LNCAP (cell line): ENCODE measurements at regions not wholly inside any gene's neighbourhood (a gene's known extent, or its start where the extent isn't known, plus 50 kb on each side); places are given as distances from the start of the nearest gene placed in this dataset.

Source experiments
- TF ChIP-seq, protein P1 (sequence below): fragments of 450-650 bp; IDR thresholded peaks from 2 replicates; pipeline ENCODE4 v1.5.1; 2017; ENCODE audit warnings: mild to moderate bottlenecking

DNA sequence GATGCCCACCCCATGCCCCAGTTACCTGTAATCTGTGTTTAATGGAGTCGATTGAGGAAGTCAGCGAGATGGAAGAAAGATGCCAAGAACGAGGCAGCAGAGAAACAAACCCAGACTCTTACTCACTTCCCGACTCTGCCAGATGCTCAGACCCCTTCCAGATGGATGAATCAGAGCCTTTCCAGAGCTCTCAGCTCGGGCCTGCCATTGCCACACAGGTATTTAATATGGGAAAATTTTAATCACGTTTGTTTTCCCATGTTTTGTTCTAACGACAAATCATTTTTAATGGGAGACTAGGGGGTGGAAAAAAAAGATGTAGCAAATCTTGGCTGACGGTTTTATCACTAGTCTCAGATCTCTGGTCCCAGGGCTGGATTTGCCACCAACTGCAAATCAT is 72.5 kb upstream of the SRRM4 start:
- TF ChIP-seq, protein P1, sequence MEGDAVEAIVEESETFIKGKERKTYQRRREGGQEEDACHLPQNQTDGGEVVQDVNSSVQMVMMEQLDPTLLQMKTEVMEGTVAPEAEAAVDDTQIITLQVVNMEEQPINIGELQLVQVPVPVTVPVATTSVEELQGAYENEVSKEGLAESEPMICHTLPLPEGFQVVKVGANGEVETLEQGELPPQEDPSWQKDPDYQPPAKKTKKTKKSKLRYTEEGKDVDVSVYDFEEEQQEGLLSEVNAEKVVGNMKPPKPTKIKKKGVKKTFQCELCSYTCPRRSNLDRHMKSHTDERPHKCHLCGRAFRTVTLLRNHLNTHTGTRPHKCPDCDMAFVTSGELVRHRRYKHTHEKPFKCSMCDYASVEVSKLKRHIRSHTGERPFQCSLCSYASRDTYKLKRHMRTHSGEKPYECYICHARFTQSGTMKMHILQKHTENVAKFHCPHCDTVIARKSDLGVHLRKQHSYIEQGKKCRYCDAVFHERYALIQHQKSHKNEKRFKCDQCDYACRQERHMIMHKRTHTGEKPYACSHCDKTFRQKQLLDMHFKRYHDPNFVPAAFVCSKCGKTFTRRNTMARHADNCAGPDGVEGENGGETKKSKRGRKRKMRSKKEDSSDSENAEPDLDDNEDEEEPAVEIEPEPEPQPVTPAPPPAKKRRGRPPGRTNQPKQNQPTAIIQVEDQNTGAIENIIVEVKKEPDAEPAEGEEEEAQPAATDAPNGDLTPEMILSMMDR, result no peak

DNA sequence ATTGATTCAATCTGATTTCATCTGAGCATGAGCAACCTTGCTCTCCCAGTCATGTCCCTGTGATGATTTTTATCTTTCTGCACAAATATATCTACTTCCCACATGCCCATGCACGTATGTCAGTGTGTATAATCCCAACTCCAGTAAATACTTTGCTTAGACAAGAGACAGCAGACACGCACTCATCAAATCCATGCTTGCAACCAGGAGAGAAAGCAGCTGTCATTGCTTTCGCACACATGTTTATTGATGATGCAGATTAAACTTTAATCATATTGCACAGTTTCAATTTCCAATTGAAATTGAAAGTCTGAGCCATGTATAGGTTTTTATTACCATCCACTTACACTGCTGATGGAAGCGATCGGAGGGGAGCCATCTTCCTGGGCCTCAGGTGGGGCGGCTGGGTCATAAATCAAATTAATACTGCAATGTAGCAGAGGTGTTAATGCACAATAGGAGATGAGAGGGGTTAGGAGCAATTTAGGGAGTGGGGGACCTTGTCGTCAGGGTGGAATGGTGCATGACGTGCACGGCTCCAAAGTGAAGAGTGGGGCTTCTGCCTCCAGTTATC is 68.6 kb upstream of the SRRM4 start:
- TF ChIP-seq, protein P1, result no peak

DNA sequence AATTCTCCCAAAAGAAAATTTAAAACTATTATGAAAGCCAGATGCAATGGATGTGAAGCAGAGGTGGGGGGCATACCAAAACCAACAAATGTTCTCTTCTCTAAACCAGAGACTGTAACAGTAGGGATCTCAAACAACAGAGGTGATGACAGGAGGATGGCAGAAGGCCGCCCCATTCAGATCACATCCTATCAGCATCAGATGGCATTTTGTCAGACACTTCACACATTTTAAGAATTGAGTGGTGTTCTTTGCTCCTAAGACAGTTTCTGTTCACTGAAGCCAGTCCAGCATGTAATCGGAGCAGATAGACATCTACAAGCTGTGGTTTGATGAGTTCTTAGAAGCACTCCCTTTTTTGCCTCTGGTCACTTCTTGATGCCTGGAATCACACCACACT is 59.6 kb upstream of the SRRM4 start:
- TF ChIP-seq, protein P1, result no peak

DNA sequence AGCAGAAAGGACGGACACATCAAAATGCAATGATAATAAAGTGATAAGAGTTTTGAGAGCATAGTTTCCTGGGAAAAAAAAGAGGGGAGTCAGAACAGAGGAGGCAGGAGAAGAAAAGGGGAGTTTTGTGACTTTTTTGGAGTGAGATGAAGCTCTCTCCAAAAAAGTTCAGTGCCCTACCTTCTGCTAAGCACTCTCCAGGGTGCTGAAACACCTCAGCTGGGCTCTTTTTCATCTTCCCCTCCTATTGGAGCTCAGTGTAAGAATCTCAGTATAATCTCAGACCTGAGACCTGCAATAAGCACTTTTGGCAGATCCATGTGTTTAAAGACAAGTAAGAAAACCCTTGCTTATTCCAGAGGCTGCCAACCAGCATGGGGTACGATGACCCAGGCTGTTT is 58.9 kb upstream of the SRRM4 start:
- TF ChIP-seq, protein P1, result no peak

DNA sequence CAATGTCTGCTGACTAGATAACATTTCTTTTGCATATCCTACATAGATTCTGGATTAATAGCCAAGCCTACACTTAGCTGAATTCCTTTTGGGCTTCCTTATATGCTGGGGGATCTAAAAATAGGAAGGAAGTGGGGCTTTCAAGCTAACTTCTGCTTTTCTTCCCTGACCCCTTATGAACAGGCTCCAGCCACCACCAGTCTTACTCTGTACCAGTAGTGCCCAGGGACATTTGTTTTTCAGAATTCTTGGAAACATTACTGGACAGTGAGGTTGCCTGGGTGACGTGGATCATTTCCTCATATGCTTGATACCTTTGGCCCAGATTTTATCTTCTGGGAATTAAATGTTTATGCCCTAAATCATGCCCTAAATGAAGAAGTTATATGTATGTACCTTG is 55.9 kb upstream of the SRRM4 start:
- TF ChIP-seq, protein P1, result no peak

DNA sequence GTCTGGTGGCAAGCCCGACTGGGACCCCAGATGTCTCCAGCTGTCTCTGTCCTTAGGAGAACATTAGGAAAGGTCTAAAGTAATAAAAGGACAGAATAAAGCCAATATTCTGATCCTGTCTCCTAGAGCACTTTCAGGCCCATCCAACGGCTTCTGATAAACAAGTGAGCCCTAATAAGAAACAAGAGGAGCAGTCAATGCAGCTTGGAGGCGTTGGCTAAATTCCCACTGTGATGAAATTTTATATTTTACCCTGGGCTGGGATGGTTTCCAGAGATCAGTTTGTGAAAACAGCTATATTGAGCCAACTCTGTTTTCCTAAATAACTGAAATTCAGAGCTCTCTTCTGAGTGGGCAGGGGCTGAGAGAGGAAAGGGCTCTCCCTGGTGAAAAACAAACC is 55.5 kb upstream of the SRRM4 start:
- TF ChIP-seq, protein P1, result no peak
